AG09319 (cell line): ENCODE measurements at regions not wholly inside any gene's neighbourhood (a gene's known extent, or its start where the extent isn't known, plus 50 kb on each side); places are given as distances from the start of the nearest gene placed in this dataset.

ENCODE experiments used
- DNase-seq: peaks from one replicate; pipeline ENCODE4 v3.0.0-alpha.2; 2010; ENCODE audit warnings: low read depth; ENCODE audit errors: extremely low read depth
- TF ChIP-seq, protein P1 (sequence below): IDR thresholded peaks from 2 replicates; pipeline ENCODE4 v1.5.1; 2011; ENCODE audit warnings: low read depth, mild to moderate bottlenecking, inconsistent platforms, low read length, moderate library complexity

DNA sequence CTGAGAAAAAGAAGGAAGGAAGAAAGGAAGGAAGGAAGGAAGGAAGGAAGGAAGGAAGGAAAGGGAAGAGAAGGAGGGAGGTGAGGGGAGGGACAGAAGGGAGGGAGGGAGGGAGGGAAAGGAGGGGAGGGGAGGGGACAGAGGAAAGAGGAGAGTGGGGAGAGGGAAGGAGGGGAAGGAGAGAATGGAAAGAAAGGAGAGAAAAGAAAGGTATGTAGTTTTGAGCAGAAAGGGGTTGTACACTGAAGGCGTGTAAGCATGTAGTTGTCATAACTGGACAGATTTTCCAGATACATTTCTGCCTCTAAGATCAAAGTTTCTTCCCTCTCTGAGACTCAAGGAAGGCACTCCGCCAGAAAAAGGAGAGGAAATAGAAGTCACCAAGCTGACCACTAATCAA, 113.4 kb upstream of the KBTBD8 start:
- no peak for DNase-seq
- TF ChIP-seq, protein P1, sequence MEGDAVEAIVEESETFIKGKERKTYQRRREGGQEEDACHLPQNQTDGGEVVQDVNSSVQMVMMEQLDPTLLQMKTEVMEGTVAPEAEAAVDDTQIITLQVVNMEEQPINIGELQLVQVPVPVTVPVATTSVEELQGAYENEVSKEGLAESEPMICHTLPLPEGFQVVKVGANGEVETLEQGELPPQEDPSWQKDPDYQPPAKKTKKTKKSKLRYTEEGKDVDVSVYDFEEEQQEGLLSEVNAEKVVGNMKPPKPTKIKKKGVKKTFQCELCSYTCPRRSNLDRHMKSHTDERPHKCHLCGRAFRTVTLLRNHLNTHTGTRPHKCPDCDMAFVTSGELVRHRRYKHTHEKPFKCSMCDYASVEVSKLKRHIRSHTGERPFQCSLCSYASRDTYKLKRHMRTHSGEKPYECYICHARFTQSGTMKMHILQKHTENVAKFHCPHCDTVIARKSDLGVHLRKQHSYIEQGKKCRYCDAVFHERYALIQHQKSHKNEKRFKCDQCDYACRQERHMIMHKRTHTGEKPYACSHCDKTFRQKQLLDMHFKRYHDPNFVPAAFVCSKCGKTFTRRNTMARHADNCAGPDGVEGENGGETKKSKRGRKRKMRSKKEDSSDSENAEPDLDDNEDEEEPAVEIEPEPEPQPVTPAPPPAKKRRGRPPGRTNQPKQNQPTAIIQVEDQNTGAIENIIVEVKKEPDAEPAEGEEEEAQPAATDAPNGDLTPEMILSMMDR: no peak

DNA sequence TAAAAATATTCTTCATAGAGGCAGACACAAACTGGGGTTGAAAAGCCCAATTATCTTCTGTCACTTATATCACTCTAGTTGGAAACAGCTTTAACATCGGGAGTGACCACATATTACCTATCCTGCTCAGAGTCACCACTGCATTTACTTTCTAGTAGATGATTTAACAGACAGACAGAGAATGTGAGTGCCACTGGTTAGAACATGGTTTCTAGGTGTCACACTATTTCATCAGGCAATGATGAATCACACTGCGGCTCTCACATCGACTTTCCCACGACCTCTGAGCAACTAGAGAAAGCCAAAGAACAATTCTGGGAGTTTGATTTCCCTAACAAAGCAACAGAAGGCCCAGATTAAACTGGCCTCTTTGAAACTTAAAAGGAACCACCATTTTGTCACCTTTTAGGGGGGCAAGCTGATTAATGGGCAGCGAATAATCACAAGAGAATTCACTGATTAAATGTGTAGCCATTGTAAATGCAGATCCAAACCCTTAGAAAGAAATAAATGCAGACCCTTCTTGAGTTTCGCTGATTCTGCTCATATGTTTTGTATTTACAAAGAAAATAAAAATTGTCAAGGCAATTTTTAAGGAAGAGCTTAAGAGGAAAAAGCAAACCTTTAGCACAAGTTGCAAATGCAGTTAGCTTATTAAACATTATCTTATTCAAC, 112.6 kb upstream of the KBTBD8 start:
- TF ChIP-seq, protein P1: no peak
- DNase-seq: no peak

GRCh38 chr3:66889750-66890494, 108.2 kb upstream of the KBTBD8 start:
- DNase-seq: no peak
- TF ChIP-seq, protein P1: no peak

DNA sequence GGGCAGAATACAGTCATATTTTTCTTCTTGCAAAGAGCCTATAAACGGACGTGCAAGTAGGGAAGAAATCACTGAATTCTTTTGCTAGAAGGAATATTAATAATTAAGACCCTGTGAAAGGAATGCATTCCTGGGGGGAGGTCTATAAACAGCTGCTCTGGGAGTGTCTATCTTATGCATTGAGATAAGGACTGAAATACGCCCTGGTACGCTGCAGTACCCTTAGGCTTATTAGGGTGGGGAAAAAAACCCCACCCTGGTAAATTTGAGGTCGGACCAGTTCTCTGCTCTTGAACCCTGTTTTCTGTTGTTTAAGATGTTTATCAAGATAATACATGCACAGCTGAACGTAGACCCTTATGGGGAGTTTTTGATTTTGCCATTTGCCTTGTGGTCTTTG, 100.0 kb upstream of the KBTBD8 start:
- TF ChIP-seq, protein P1: no peak

GRCh38 chr3:66904336-66904735, 93.8 kb upstream of the KBTBD8 start:
- TF ChIP-seq, protein P1: no peak
- no peak for DNase-seq

More for the DNA sequence above, 100.0 kb upstream of the KBTBD8 start:
- DNase-seq: no peak

DNA sequence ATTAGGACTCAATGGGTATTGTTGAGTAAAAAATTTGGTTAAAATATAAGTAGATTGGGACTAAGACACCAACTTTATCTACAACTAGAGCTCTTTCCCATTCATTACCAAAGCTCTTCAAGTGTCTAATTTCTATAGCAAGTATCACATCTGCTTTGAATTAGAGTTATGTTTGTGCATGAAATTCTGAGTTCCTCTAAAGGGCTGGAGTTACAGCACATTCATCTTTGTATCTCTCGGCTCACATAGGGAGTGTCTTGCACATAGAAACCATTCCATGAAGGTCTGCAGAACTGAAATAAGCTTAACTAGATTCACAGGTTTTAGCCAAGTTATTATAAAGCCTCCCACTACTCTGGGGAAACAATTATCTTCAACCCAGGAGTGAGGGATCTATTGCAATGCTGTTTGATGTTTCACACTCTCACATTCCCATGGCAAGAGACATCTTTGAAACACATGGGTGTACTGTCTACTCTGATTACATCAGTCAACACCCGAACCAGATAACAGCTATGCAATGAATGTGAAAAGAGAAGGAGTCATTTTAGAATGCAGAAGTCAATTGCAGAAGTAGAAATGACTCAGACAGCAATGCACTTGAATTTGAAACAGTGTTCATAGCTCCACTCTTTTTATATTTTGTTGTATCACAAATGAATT, 93.1 kb upstream of the KBTBD8 start:
- no peak for DNase-seq

More for the DNA sequence above, 93.1 kb upstream of the KBTBD8 start:
- TF ChIP-seq, protein P1: no peak
